ENCODE measurements at regions not wholly inside any gene's neighbourhood (a gene's known extent, or its start where the extent isn't known, plus 50 kb on each side); places are given as distances from the start of the nearest gene placed in this dataset.

GRCh38 chr6:22401206-22401605 is 104.4 kb upstream of the PRL start:
- no peak for DNase-seq (ENCODE audit: low spot score)
- ATAC-seq, result no peak
- TF ChIP-seq, protein P1, sequence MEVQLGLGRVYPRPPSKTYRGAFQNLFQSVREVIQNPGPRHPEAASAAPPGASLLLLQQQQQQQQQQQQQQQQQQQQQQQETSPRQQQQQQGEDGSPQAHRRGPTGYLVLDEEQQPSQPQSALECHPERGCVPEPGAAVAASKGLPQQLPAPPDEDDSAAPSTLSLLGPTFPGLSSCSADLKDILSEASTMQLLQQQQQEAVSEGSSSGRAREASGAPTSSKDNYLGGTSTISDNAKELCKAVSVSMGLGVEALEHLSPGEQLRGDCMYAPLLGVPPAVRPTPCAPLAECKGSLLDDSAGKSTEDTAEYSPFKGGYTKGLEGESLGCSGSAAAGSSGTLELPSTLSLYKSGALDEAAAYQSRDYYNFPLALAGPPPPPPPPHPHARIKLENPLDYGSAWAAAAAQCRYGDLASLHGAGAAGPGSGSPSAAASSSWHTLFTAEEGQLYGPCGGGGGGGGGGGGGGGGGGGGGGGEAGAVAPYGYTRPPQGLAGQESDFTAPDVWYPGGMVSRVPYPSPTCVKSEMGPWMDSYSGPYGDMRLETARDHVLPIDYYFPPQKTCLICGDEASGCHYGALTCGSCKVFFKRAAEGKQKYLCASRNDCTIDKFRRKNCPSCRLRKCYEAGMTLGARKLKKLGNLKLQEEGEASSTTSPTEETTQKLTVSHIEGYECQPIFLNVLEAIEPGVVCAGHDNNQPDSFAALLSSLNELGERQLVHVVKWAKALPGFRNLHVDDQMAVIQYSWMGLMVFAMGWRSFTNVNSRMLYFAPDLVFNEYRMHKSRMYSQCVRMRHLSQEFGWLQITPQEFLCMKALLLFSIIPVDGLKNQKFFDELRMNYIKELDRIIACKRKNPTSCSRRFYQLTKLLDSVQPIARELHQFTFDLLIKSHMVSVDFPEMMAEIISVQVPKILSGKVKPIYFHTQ (CRISPR knock-in tag; IDR thresholded peaks at IDR 0.05), result no peak
- TF ChIP-seq ZNF512 (CRISPR knock-in tag; IDR thresholded peaks at IDR 0.05; ENCODE audit: borderline replicate concordance) (no peak), STAT6 (CRISPR knock-in tag; conservative IDR thresholded peaks at IDR 0.05; ENCODE audit: low read depth) (no peak), ZNF219 (CRISPR knock-in tag; IDR thresholded peaks at IDR 0.05; ENCODE audit: borderline replicate concordance) (no peak), ELF4 (CRISPR knock-in tag; IDR thresholded peaks at IDR 0.05; ENCODE audit: low read depth) (no peak), ZNF138 (CRISPR knock-in tag; conservative IDR thresholded peaks at IDR 0.05) (no peak), ZNF396 (CRISPR knock-in tag; IDR thresholded peaks at IDR 0.05; ENCODE audit: borderline replicate concordance) (no peak), JUN (CRISPR knock-in tag; IDR thresholded peaks at IDR 0.05) (no peak), TEAD4 (CRISPR knock-in tag; IDR thresholded peaks at IDR 0.05) (no peak)
- TF ChIP-seq, protein P2, sequence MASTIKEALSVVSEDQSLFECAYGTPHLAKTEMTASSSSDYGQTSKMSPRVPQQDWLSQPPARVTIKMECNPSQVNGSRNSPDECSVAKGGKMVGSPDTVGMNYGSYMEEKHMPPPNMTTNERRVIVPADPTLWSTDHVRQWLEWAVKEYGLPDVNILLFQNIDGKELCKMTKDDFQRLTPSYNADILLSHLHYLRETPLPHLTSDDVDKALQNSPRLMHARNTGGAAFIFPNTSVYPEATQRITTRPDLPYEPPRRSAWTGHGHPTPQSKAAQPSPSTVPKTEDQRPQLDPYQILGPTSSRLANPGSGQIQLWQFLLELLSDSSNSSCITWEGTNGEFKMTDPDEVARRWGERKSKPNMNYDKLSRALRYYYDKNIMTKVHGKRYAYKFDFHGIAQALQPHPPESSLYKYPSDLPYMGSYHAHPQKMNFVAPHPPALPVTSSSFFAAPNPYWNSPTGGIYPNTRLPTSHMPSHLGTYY (CRISPR knock-in tag; IDR thresholded peaks at IDR 0.05), result no peak
- TF ChIP-seq, protein P3, sequence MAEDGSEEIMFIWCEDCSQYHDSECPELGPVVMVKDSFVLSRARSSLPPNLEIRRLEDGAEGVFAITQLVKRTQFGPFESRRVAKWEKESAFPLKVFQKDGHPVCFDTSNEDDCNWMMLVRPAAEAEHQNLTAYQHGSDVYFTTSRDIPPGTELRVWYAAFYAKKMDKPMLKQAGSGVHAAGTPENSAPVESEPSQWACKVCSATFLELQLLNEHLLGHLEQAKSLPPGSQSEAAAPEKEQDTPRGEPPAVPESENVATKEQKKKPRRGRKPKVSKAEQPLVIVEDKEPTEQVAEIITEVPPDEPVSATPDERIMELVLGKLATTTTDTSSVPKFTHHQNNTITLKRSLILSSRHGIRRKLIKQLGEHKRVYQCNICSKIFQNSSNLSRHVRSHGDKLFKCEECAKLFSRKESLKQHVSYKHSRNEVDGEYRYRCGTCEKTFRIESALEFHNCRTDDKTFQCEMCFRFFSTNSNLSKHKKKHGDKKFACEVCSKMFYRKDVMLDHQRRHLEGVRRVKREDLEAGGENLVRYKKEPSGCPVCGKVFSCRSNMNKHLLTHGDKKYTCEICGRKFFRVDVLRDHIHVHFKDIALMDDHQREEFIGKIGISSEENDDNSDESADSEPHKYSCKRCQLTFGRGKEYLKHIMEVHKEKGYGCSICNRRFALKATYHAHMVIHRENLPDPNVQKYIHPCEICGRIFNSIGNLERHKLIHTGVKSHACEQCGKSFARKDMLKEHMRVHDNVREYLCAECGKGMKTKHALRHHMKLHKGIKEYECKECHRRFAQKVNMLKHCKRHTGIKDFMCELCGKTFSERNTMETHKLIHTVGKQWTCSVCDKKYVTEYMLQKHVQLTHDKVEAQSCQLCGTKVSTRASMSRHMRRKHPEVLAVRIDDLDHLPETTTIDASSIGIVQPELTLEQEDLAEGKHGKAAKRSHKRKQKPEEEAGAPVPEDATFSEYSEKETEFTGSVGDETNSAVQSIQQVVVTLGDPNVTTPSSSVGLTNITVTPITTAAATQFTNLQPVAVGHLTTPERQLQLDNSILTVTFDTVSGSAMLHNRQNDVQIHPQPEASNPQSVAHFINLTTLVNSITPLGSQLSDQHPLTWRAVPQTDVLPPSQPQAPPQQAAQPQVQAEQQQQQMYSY (CRISPR knock-in tag; IDR thresholded peaks at IDR 0.05), result no peak
- TF ChIP-seq, protein P4, sequence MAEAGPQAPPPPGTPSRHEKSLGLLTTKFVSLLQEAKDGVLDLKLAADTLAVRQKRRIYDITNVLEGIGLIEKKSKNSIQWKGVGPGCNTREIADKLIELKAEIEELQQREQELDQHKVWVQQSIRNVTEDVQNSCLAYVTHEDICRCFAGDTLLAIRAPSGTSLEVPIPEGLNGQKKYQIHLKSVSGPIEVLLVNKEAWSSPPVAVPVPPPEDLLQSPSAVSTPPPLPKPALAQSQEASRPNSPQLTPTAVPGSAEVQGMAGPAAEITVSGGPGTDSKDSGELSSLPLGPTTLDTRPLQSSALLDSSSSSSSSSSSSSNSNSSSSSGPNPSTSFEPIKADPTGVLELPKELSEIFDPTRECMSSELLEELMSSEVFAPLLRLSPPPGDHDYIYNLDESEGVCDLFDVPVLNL (CRISPR knock-in tag; IDR thresholded peaks at IDR 0.05; ENCODE audit: borderline replicate concordance, low read depth), result no peak
- Mint-ChIP-seq H3K4me3 (no peak overlapping the region), H3K4me1 (peaks cover 7% of the 10 kb centered on the region), H3K36me3 (no peaks in the 10 kb centered on the region), H3K27ac (no peak overlapping the region), H3K9me3 (peaks cover 9% of the 10 kb centered on the region; the same call in 1 of the 2 replicates), H3K27me3 (ENCODE audit: low read depth) (no peaks in the 10 kb centered on the region)
- ChIA-PET POLR2A (no interaction called here), CTCF (no interaction called here)
